SJSA1 (cell line): ENCODE measurements at regions not wholly inside any gene's neighbourhood (a gene's known extent, or its start where the extent isn't known, plus 50 kb on each side); places are given as distances from the start of the nearest gene placed in this dataset.

ENCODE experiments used
- DNase-seq, 2 experiments: peaks; one replicate each; pipeline ENCODE4 v3.0.0-alpha.2; 2015 to 2020; ENCODE audit warnings: low spot score in 2 of 2, low read depth in 1 of 2
- H3K27ac ChIP-seq: fragments of 250-450 bp; sonication (Bioruptor Pico); 2 replicates; pipeline ENCODE4 v1.5.1; 2020; ENCODE audit warnings: mild to moderate bottlenecking, moderate library complexity
- H3K27me3 ChIP-seq: fragments of 250-450 bp; sonication (Bioruptor Pico); replicated peaks from 2 replicates; pipeline ENCODE4 v1.5.1; 2020; ENCODE audit warnings: mild to moderate bottlenecking, moderate library complexity
- H3K36me3 ChIP-seq: fragments of 250-450 bp; sonication (Bioruptor Pico); 2 replicates; pipeline ENCODE4 v1.5.1; 2020; ENCODE audit warnings: mild to moderate bottlenecking
- H3K4me1 ChIP-seq: fragments of 250-450 bp; sonication (Bioruptor Pico); replicated peaks from 2 replicates; pipeline ENCODE4 v1.6.1; 2021; ENCODE audit warnings: mild to moderate bottlenecking
- H3K4me3 ChIP-seq: fragments of 250-450 bp; sonication (Bioruptor Pico); 2 replicates; pipeline ENCODE4 v1.5.1; 2020; ENCODE audit warnings: mild to moderate bottlenecking
- H3K9me3 ChIP-seq: fragments of 250-450 bp; sonication (Bioruptor Pico); replicated peaks from 2 replicates; pipeline ENCODE4 v1.5.1; 2020; ENCODE audit warnings: mild to moderate bottlenecking

DNA sequence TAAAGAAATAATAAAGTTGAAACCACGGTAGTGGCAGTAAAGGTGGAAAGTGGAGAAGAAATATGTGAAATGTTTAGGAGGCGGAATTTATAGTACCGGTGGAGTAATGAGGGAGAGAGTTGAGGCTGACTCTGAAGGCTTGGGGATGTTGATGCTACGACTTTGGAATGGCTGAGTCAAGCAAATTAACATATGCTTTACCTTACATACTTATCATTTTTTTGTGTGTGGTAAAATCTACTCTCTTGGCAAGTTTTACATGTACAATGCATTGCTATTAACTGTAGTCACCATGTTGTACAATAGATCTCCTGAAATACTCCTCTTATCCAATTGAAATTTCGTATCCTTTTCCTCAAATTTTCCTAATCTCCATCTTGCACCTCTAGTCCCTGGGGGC is 179.0 kb downstream of the TAF11L14 start:
- H3K27ac ChIP-seq, result no peak overlapping the region

GRCh38 chr5:17816505-17816904 is 182.2 kb downstream of the TAF11L14 start:
- H3K4me3 ChIP-seq, result no peak overlapping the region
- H3K9me3 ChIP-seq, result no peaks in the 10 kb centered on the region
- no peak overlapping the region for H3K27ac ChIP-seq
- H3K4me1 ChIP-seq, result no peaks in the 10 kb centered on the region
- no peaks in the 10 kb centered on the region for H3K27me3 ChIP-seq
- DNase-seq, result no peak
- H3K36me3 ChIP-seq, result no peaks in the 10 kb centered on the region

More for the DNA sequence above, 179.0 kb downstream of the TAF11L14 start:
- Histone ChIP-seq H3K4me1 (no peaks in the 10 kb centered on the region), H3K4me3 (no peak overlapping the region), H3K36me3 (no peaks in the 10 kb centered on the region), H3K27me3 (no peaks in the 10 kb centered on the region), H3K9me3 (no peaks in the 10 kb centered on the region)
- DNase-seq, result no peak

DNA sequence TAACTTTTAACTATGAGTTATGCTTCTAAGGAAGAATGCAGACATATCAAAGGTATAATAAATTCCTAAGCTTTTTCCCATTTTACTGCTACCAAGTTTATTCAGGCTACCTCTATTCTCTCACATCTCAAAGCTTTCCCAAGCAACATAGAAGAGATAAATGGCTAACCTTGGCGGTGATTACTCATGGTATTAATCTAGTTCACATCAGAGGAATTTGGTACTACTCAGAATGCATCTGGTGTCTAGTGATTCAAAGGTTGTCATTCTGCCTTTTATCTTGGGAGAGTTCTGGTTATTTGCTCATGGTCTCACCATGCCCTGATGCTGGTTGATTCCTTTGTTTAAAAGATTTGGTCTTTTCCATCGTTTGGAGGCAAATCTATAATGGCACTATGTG is 182.7 kb downstream of the TAF11L14 start:
- Histone ChIP-seq H3K27ac (no peak overlapping the region), H3K4me1 (no peaks in the 10 kb centered on the region), H3K4me3 (no peak overlapping the region), H3K36me3 (no peaks in the 10 kb centered on the region), H3K9me3 (no peaks in the 10 kb centered on the region), H3K27me3 (no peaks in the 10 kb centered on the region)
- no peak for DNase-seq

GRCh38 chr5:17817990-17818389 is 183.7 kb downstream of the TAF11L14 start:
- Histone ChIP-seq H3K27me3 (no peaks in the 10 kb centered on the region), H3K4me1 (no peaks in the 10 kb centered on the region), H3K4me3 (no peak overlapping the region), H3K27ac (no peak overlapping the region), H3K9me3 (no peaks in the 10 kb centered on the region), H3K36me3 (no peaks in the 10 kb centered on the region)
- DNase-seq, result no peak

DNA sequence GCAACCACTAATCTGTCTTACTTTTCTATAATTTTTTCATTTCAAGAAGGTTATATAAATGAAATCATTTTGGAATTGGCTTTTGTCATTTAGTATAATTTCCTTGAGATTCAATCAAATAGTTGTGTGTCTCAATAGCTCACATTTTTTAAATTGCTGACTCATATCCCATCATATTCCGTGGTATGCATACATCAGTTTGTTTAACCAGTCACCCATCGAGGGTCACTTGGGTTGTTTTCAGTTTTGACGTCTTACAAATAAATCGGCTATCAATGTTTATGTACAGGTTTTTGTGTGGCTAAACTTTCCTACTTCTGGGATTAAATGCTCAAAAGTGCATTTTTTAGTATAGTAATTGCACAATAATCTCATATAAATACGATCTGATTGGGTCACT is 185.5 kb downstream of the TAF11L14 start:
- Histone ChIP-seq H3K9me3 (no peaks in the 10 kb centered on the region), H3K27ac (no peak overlapping the region), H3K4me1 (no peaks in the 10 kb centered on the region), H3K36me3 (no peaks in the 10 kb centered on the region), H3K4me3 (no peak overlapping the region), H3K27me3 (no peaks in the 10 kb centered on the region)
- no peak for DNase-seq

- H3K4me3 ChIP-seq, result no peak overlapping the region
- H3K27ac ChIP-seq, result no peak overlapping the region
- no peaks in the 10 kb centered on the region for H3K9me3 ChIP-seq
- no peaks in the 10 kb centered on the region for H3K36me3 ChIP-seq
- H3K4me1 ChIP-seq, result no peaks in the 10 kb centered on the region
- H3K27me3 ChIP-seq, result no peaks in the 10 kb centered on the region
- no peak for DNase-seq
Observed at GRCh38 chr5:17828681-17829080, 194.4 kb downstream of the TAF11L14 start.

- Histone ChIP-seq H3K27ac (no peak overlapping the region), H3K36me3 (no peaks in the 10 kb centered on the region), H3K27me3 (no peaks in the 10 kb centered on the region), H3K4me1 (no peaks in the 10 kb centered on the region), H3K9me3 (no peaks in the 10 kb centered on the region), H3K4me3 (no peak overlapping the region)
- no peak for DNase-seq
Observed at GRCh38 chr5:17829456-17829855, 195.2 kb downstream of the TAF11L14 start.

DNA sequence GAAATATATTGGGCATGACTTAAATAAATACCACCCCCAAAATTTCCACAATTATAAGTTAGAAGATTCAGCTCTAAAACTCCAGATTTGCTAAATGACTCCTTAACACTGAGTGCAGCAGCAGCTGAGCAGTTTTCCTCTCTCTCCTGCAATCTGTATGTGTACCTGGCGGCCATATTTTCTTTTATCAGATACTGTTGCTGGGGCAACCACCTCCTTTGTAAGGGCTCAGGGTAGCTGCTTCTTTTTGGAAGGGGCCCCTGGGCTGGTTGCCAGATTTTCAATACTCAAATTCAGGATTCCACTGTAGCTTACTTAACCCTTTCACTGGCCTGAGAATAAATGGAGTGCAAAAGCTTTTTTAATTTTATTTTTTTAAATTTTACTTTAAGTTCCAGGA is 197.0 kb downstream of the TAF11L14 start:
- Histone ChIP-seq H3K27ac (no peak overlapping the region), H3K27me3 (no peaks in the 10 kb centered on the region), H3K4me3 (no peak overlapping the region), H3K36me3 (no peaks in the 10 kb centered on the region), H3K9me3 (no peaks in the 10 kb centered on the region), H3K4me1 (no peaks in the 10 kb centered on the region)
- no peak for DNase-seq

DNA sequence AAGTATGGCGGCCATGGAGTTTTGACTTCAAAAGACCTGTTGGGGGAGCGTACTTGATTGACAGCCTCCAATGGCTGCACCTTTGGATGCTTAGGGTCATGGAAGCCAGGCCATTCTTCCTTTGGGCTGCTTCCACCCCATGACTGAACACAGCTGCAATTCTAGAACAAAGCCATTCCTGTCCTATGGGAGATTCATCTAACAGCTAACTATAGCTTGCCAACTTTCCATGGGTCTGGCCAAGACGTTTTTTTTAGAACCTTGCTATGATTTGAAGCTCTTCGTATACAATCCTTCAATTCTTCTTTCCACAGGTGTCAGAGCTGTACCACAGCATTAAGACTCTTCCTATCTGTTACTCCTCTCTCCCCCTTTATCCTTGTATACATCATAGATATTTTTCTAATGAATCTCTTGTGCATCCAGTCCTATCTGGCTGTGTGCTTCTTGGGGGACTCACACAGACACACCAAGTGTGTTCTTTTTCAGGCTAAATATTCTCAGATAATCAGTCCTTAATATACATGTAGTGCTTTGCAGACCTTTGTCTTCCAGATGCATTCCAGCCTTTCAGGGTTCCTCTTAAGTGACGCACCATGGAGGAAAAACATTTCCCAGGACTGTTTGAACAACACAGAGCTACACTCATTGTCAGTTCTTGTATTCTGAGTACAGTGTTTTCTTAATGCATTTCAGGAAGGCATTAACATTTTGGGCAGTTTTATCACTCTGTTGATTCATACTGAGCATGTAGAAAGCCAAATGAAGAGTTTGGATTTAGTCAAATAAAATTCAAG is 198.9 kb downstream of the TAF11L14 start:
- H3K9me3 ChIP-seq, result no peaks in the 10 kb centered on the region
- H3K4me1 ChIP-seq, result no peaks in the 10 kb centered on the region
- H3K27ac ChIP-seq, result no peak overlapping the region
- no peak for DNase-seq
- H3K36me3 ChIP-seq, result no peaks in the 10 kb centered on the region
- H3K4me3 ChIP-seq, result no peak overlapping the region
- H3K27me3 ChIP-seq, result no peaks in the 10 kb centered on the region

GRCh38 chr5:17837757-17838156 is 203.5 kb downstream of the TAF11L14 start:
- Histone ChIP-seq H3K9me3 (no peaks in the 10 kb centered on the region), H3K36me3 (no peaks in the 10 kb centered on the region), H3K27ac (no peak overlapping the region), H3K27me3 (no peaks in the 10 kb centered on the region), H3K4me3 (no peak overlapping the region), H3K4me1 (no peaks in the 10 kb centered on the region)
- DNase-seq, result no peak

GRCh38 chr5:17838469-17838868 is 204.2 kb downstream of the TAF11L14 start:
- Histone ChIP-seq H3K4me3 (no peak overlapping the region), H3K9me3 (no peaks in the 10 kb centered on the region), H3K27ac (no peak overlapping the region), H3K27me3 (no peaks in the 10 kb centered on the region), H3K4me1 (no peaks in the 10 kb centered on the region), H3K36me3 (no peaks in the 10 kb centered on the region)
- DNase-seq, result no peak

GRCh38 chr5:17839848-17840247 is 205.6 kb downstream of the TAF11L14 start:
- Histone ChIP-seq H3K4me3 (no peak overlapping the region), H3K27ac (no peak overlapping the region), H3K9me3 (no peaks in the 10 kb centered on the region), H3K4me1 (no peaks in the 10 kb centered on the region), H3K27me3 (no peaks in the 10 kb centered on the region), H3K36me3 (no peaks in the 10 kb centered on the region)
- DNase-seq, result no peak

DNA sequence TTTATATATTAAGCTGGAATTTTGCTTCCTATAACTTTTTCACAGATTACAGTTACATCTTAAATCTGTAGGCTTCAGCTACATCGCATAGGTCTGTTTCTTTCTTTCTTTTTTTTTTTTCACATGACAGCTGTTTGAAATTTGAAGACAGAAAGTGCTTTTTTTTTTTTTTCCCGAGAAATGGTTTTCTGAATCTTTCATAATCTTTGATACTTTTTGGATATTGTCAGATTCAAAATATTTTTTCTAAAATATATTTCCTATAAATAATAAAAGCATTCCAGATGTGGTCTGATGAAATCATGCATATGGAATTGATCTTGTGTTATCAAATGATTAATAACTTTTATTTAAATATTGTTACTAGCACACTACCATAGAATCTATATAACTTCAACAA is 212.2 kb downstream of the TAF11L14 start:
- H3K4me3 ChIP-seq, result no peak overlapping the region
- no peaks in the 10 kb centered on the region for H3K9me3 ChIP-seq
- no peaks in the 10 kb centered on the region for H3K27me3 ChIP-seq
- H3K4me1 ChIP-seq, result no peaks in the 10 kb centered on the region
- DNase-seq, result no peak
- no peaks in the 10 kb centered on the region for H3K36me3 ChIP-seq
- H3K27ac ChIP-seq, result no peak overlapping the region

- Histone ChIP-seq H3K4me3 (no peak overlapping the region), H3K9me3 (no peaks in the 10 kb centered on the region), H3K36me3 (no peaks in the 10 kb centered on the region), H3K4me1 (no peaks in the 10 kb centered on the region), H3K27me3 (no peaks in the 10 kb centered on the region), H3K27ac (no peak overlapping the region)
- no peak for DNase-seq
Observed at GRCh38 chr5:17847286-17847685, 213.0 kb downstream of the TAF11L14 start.

DNA sequence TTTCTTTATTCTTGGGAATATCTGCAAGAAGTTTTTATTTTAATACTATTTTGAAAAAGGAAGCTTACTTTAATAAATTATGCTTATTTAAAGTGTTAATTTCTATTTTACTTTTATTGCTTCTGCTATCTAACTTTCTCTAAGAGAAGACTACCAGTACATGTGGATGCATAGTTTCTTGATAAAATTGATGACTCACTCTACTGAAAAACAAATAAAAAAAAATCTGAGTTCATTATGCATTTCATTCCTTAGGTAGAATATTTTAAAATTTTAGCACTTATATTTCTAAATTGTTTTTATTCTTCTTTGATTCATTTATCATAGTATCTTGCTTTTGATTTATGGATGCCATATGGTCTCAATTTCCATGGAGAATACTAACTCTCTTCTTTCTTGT is 217.9 kb downstream of the TAF11L14 start:
- Histone ChIP-seq H3K27me3 (no peaks in the 10 kb centered on the region), H3K36me3 (no peaks in the 10 kb centered on the region), H3K27ac (no peak overlapping the region), H3K4me1 (no peaks in the 10 kb centered on the region), H3K4me3 (no peak overlapping the region), H3K9me3 (no peaks in the 10 kb centered on the region)
- no peak for DNase-seq
